SK-N-MC (cell line): ENCODE measurements at regions not wholly inside any gene's neighbourhood (a gene's known extent, or its start where the extent isn't known, plus 50 kb on each side); places are given as distances from the start of the nearest gene placed in this dataset.

Source experiments
- DNase-seq: peaks from one replicate; pipeline ENCODE4 v3.0.0-alpha.2; 2011; ENCODE audit warnings: low read depth, low spot score
- H3K27ac ChIP-seq: fragments of 200-600 bp; sonication (generic); 2 replicates; pipeline ENCODE4 v1.5.1; 2016; ENCODE audit warnings: mixed run types
- H3K36me3 ChIP-seq: fragments of 200-600 bp; sonication (generic); 2 replicates; pipeline ENCODE4 v1.6.1; 2017; ENCODE audit warnings: antibody characterized with exemption, low read length, mixed read lengths; ENCODE audit not compliant: insufficient read depth
- H3K4me3 ChIP-seq: fragments of 200-600 bp; sonication (generic); 2 replicates; pipeline ENCODE4 v1.5.1; 2016
- H3K9ac ChIP-seq: fragments of 200-600 bp; sonication (generic); 2 replicates; pipeline ENCODE4 v1.8.0; 2017; ENCODE audit warnings: mixed run types, mixed read lengths; ENCODE audit not compliant: insufficient read length
- H3K9me3 ChIP-seq: fragments of 200-600 bp; sonication (generic); 2 replicates; pipeline ENCODE4 v1.6.1; 2017; ENCODE audit warnings: low read depth, mild to moderate bottlenecking, antibody characterized with exemption, low read length, moderate library complexity, mixed read lengths
- EZH2 ChIP-seq: fragments of 200-600 bp; sonication (generic); IDR thresholded peaks from one replicate; pipeline ENCODE4 v1.6.1; 2017; ENCODE audit warnings: antibody characterized with exemption
- FOXP2 ChIP-seq: optimal IDR thresholded peaks from 2 replicates; pipeline ENCODE3; 2011; ENCODE audit warnings: mild to moderate bottlenecking, moderate library complexity; ENCODE audit not compliant: insufficient read depth; ENCODE audit errors: extremely low read length, control extremely low read depth
- POLR2AphosphoS5 ChIP-seq: IDR thresholded peaks from 2 replicates; pipeline ENCODE4 v1.6.1; 2012; ENCODE audit warnings: mild to moderate bottlenecking, low read depth, low read length, borderline replicate concordance

GRCh38 chr5:39486361-39486760 lies 61.6 kb upstream of the DAB2 start:
- no peak overlapping the region for H3K9ac ChIP-seq
- 0 out of 2 replicates have a peak overlapping the region, but pooled peaks have one; percentile 5 for H3K4me3 ChIP-seq
- H3K9me3 ChIP-seq = peaks cover 5% of the 10 kb centered on the region; the same call in 1 of the 2 replicates
- peak overlapping the region; percentile 57; the same call in 1 of the 2 replicates for H3K27ac ChIP-seq
- TF ChIP-seq FOXP2 (no peak), POLR2AphosphoS5 (peak; percentile 18; the same call in 1 of the 2 replicates), EZH2 (no peak)
- no peaks in the 10 kb centered on the region; the same call in 1 of the 2 replicates for H3K36me3 ChIP-seq
- DNase-seq = no peak

- no peaks in the 10 kb centered on the region; the same call in 1 of the 2 replicates for H3K36me3 ChIP-seq
- peak overlapping the region; percentile 57 for H3K27ac ChIP-seq
- no peak for DNase-seq
- no peak overlapping the region for H3K9ac ChIP-seq
- TF ChIP-seq EZH2 = no peak
- TF ChIP-seq POLR2AphosphoS5 = peak; percentile 30; the same call in 1 of the 2 replicates
- no peak for TF ChIP-seq FOXP2
- peaks cover 5% of the 10 kb centered on the region; the same call in 1 of the 2 replicates for H3K9me3 ChIP-seq
- peak overlapping the region; percentile 34 for H3K4me3 ChIP-seq
These were observed 60.3 kb upstream of the DAB2 start for GRCh38 chr5:39485079-39485478.

GRCh38 chr5:39484673-39485072 lies 59.9 kb upstream of the DAB2 start:
- no peak for TF ChIP-seq POLR2AphosphoS5
- TF ChIP-seq FOXP2 = no peak
- no peak for TF ChIP-seq EZH2
- H3K36me3 ChIP-seq = no peaks in the 10 kb centered on the region; the same call in 1 of the 2 replicates
- H3K9ac ChIP-seq = no peak overlapping the region
- H3K27ac ChIP-seq = peak overlapping the region; percentile 57
- H3K9me3 ChIP-seq = peaks cover 3% of the 10 kb centered on the region; the same call in 1 of the 2 replicates
- no peak for DNase-seq
- H3K4me3 ChIP-seq = peak overlapping the region; percentile 34

- no peaks in the 10 kb centered on the region for H3K9me3 ChIP-seq
- TF ChIP-seq EZH2 (no peak), POLR2AphosphoS5 (no peak), FOXP2 (no peak)
- DNase-seq = no peak
- no peaks in the 10 kb centered on the region for H3K36me3 ChIP-seq
- H3K9ac ChIP-seq = no peak overlapping the region
- H3K4me3 ChIP-seq = no peak overlapping the region
- H3K27ac ChIP-seq = no peak overlapping the region
These were observed 57.3 kb upstream of the DAB2 start for GRCh38 chr5:39482098-39482497.

- Histone ChIP-seq H3K9me3 (no peaks in the 10 kb centered on the region), H3K36me3 (no peaks in the 10 kb centered on the region), H3K9ac (no peak overlapping the region), H3K4me3 (no peak overlapping the region), H3K27ac (no peak overlapping the region)
- TF ChIP-seq EZH2 = no peak
- no peak for TF ChIP-seq POLR2AphosphoS5
- TF ChIP-seq FOXP2 = no peak
- no peak for DNase-seq
These were observed 54.8 kb upstream of the DAB2 start for GRCh38 chr5:39479537-39479936.

- Histone ChIP-seq H3K9ac (no peak overlapping the region), H3K36me3 (no peaks in the 10 kb centered on the region), H3K9me3 (no peaks in the 10 kb centered on the region), H3K4me3 (no peak overlapping the region), H3K27ac (no peak overlapping the region)
- TF ChIP-seq FOXP2 = no peak
- TF ChIP-seq POLR2AphosphoS5 = no peak
- no peak for DNase-seq
These were observed 54.1 kb upstream of the DAB2 start for GRCh38 chr5:39478863-39479262.

- Histone ChIP-seq H3K36me3 (no peaks in the 10 kb centered on the region), H3K9ac (no peak overlapping the region), H3K9me3 (no peaks in the 10 kb centered on the region), H3K27ac (peak overlapping the region; percentile 89), H3K4me3 (no peak overlapping the region)
- no peak for DNase-seq
- no peak for TF ChIP-seq POLR2AphosphoS5
- no peak for TF ChIP-seq FOXP2
- no peak for TF ChIP-seq EZH2
These were observed 52.1 kb upstream of the DAB2 start for GRCh38 chr5:39476843-39477220.

- TF ChIP-seq POLR2AphosphoS5 (no peak), FOXP2 (peak; percentile 30), EZH2 (no peak)
- H3K4me3 ChIP-seq = peak overlapping the region; percentile 57
- peak overlapping the region; percentile 23 for H3K9ac ChIP-seq
- DNase-seq = peak; percentile 70
- peak overlapping the region; percentile 89 for H3K27ac ChIP-seq
- H3K9me3 ChIP-seq = no peaks in the 10 kb centered on the region
- H3K36me3 ChIP-seq = no peaks in the 10 kb centered on the region
These were observed 51.4 kb upstream of the DAB2 start for GRCh38 chr5:39475881-39476842.

- Histone ChIP-seq H3K9me3 (no peaks in the 10 kb centered on the region), H3K9ac (no peak overlapping the region), H3K4me3 (no peak overlapping the region), H3K36me3 (no peaks in the 10 kb centered on the region), H3K27ac (peak overlapping the region; percentile 89)
- TF ChIP-seq EZH2 (no peak), FOXP2 (no peak), POLR2AphosphoS5 (no peak)
- no peak for DNase-seq
These were observed 50.4 kb upstream of the DAB2 start for GRCh38 chr5:39475159-39475571.
